Esophagus squamous epithelium (tissue), 5 donors: ENCODE measurements at regions not wholly inside any gene's neighbourhood (a gene's known extent, or its start where the extent isn't known, plus 50 kb on each side); places are given as distances from the start of the nearest gene placed in this dataset.

Experiments
- DNase-seq: peaks from one replicate; lab custom pipeline; 2025; lab: John Stamatoyannopoulos, UW
- H3K27ac ChIP-seq, 4 donors: fragments of 200-600 bp; sonication (generic); one replicate each; pipeline ENCODE4 v1.5.1; 2016 to 2019; ENCODE audit warnings: mild to moderate bottlenecking in 1 of 4
- H3K27me3 ChIP-seq, 4 donors: fragments of 200-600 bp; sonication (generic); 1 replicate in 3 of 4; 2 replicates in 1 of 4; pipeline versions ENCODE4 v1.5.1 to v1.6.0; 2017 to 2021; ENCODE audit warnings: antibody characterized with exemption in 1 of 4
- H3K36me3 ChIP-seq, 3 donors: fragments of 200-600 bp; sonication (generic); one replicate each; pipeline ENCODE4 v1.5.1; 2016 to 2019
- H3K4me1 ChIP-seq, 3 donors: fragments of 200-600 bp; sonication (generic); one replicate each; pipeline ENCODE4 v1.5.1; 2017 to 2019
- H3K4me3 ChIP-seq, 4 donors: fragments of 200-600 bp; sonication (generic); 1 replicate in 3 of 4; 2 replicates in 1 of 4; pipeline ENCODE4 v1.5.1; 2016 to 2019; ENCODE audit warnings: mild to moderate bottlenecking in 2 of 4, moderate library complexity in 1 of 4
- H3K9me3 ChIP-seq, 3 donors: fragments of 200-600 bp; sonication (generic); one replicate each; pipeline ENCODE4 v1.5.1; 2016 to 2019
- POLR2A ChIP-seq, 4 donors: fragments of 450-650 bp; IDR thresholded peaks; one replicate each; pipeline ENCODE4 v1.6.1; 2017; ENCODE audit warnings: antibody characterized with exemption in 4 of 4, mild to moderate bottlenecking in 4 of 4, moderate library complexity in 3 of 4
- WGBS, 2 donors: methylation state at CpG; one replicate each; pipeline ENCODE4 v1.1.5; 2018; 5-methylcytosine and 5-hydroxymethylcytosine counted together
- intact Hi-C: fragments of 100-400 bp; cut with DNase I; formaldehyde crosslinking; loops from one replicate; pipeline ENCODE4 v1.15.0; 2022
- TF ChIP-seq, protein P1 (sequence below), 6 experiments: fragments of 450-650 bp in 4 of 6; fragments of 200-600 bp in 2 of 6; sonication (generic) in 2 of 6; IDR thresholded peaks; one replicate each; pipeline ENCODE4 v1.5.1; 2016 to 2019; ENCODE audit warnings: antibody characterized with exemption in 6 of 6, mild to moderate bottlenecking in 4 of 6, moderate library complexity in 4 of 6
- donor health status: DM: yes; HTN: yes; CAD: no.

DNA sequence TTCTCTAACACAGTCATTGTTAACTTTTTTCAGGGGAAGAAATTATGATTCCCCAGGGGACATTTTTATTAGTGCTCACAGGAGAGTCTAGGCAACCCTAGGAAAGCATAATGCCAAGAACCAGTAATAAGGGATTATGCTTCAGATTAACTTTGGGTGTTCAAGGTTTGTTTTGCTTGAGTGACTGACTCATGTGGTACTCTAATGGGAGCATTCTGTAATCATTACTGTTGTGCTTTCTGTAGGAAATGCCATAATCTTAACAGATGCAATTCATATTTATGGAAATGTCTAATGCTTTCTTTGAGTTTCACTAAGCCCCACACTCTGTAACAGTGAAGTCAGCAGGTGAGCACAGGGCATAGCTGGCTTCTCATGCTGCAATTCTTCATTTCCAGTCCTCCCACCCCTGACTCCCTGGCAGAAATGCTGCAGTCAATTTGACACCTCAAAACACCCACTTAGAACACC is 263.4 kb upstream of the MAN1A1 start:
- Histone ChIP-seq H3K4me1 (no peaks in the 10 kb centered on the region), H3K9me3 (no peaks in the 10 kb centered on the region), H3K27me3 (no peaks in the 10 kb centered on the region), H3K27ac (no peak overlapping the region), H3K4me3 (no peak overlapping the region), H3K36me3 (no peaks in the 10 kb centered on the region)
- DNase-seq: no peak
- intact Hi-C loops: no loop called here
- TF ChIP-seq POLR2A (IDR thresholded peaks at IDR 0.05): no peak
- TF ChIP-seq, protein P1, sequence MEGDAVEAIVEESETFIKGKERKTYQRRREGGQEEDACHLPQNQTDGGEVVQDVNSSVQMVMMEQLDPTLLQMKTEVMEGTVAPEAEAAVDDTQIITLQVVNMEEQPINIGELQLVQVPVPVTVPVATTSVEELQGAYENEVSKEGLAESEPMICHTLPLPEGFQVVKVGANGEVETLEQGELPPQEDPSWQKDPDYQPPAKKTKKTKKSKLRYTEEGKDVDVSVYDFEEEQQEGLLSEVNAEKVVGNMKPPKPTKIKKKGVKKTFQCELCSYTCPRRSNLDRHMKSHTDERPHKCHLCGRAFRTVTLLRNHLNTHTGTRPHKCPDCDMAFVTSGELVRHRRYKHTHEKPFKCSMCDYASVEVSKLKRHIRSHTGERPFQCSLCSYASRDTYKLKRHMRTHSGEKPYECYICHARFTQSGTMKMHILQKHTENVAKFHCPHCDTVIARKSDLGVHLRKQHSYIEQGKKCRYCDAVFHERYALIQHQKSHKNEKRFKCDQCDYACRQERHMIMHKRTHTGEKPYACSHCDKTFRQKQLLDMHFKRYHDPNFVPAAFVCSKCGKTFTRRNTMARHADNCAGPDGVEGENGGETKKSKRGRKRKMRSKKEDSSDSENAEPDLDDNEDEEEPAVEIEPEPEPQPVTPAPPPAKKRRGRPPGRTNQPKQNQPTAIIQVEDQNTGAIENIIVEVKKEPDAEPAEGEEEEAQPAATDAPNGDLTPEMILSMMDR (IDR thresholded peaks at IDR 0.05): no peak

DNA sequence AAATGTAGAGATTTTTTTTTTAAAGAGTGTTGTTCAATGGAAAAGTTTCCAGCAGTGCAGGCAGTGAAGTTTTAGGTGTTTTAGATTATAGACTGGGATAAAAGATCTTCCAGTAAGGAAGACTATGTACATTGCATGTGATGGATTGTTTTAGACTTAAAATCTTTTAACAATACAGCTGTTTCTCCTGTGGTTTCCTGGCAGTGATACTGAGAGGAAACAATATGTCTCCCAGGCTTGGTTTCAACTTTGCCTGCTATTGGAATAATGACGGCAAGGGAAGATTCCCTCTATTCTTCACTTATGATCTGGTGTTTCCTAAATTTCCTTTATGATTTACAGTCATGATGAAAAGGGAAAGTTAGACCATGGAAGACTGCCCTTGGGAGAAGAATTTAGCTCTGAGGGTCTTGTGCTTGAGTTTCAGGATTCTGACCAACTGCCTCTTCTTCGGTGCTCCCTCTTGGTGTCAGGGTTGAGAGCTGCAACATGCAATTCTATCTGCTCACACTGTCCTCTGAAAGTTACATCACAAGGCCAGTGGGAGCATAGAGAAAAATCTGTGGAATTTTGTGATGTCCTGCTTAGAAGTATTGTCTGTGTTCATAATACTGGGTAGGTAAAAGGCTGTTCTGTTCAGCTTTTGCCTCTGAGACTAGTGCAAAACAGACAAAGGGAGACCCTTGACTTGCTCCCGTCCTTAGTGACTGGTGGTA is 262.8 kb upstream of the MAN1A1 start:
- H3K4me1 ChIP-seq: no peaks in the 10 kb centered on the region
- no peak for TF ChIP-seq POLR2A (IDR thresholded peaks at IDR 0.05)
- no peak for DNase-seq
- WGBS, 2 donors: 62 to 63% methylated on average over 3 of the region's 3 CpGs
- no peak overlapping the region for H3K4me3 ChIP-seq
- no peak overlapping the region for H3K27ac ChIP-seq
- intact Hi-C loops: no loop called here
- no peaks in the 10 kb centered on the region for H3K36me3 ChIP-seq
- no peaks in the 10 kb centered on the region for H3K27me3 ChIP-seq
- no peaks in the 10 kb centered on the region for H3K9me3 ChIP-seq

DNA sequence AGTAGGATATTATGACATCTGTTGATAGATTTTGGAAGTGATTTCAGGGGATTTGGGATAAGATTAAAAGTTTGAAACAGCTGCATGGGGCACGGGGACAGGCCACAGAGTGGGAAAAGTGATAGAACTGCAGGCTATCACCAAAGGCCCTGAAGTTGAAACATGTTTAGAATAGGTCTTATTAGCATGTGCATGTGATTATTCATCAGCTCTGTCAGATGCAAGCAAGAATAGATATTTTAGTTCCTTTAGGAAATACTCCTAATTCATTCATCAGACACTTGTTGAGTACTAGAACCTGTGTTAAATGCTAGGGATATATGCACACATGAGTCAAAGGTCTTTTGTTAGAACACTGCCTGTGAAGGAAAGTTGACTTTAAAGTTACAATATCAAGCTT is 261.2 kb upstream of the MAN1A1 start:
- 68 to 76% methylated on average over 1 of the region's 1 CpG for WGBS, 2 donors
- Histone ChIP-seq H3K27me3 (no peaks in the 10 kb centered on the region), H3K36me3 (no peaks in the 10 kb centered on the region), H3K4me1 (no peaks in the 10 kb centered on the region), H3K9me3 (no peaks in the 10 kb centered on the region), H3K4me3 (no peak overlapping the region), H3K27ac (no peak overlapping the region)
- no peak for TF ChIP-seq POLR2A (IDR thresholded peaks at IDR 0.05)
- TF ChIP-seq, protein P1 (IDR thresholded peaks at IDR 0.05): no peak
- DNase-seq: no peak
- intact Hi-C loops: no loop called here

DNA sequence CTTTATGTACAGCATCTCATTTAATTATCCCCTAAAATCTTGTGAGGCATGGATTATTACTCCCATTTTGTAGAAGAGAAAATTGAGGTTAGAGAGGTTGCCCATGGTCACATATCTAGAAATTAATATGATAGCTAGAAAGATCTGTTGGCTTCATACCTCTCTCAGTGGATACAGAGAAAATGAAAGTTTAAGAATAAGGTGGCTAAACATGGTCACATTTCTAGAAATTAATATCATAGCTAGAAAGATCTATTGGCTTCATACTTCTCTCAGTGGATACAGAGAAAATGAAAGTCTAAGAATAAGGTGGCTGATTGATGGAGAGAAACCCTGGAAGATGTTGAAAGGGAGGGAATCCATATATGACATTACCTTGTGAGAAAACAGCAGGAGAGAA is 260.7 kb upstream of the MAN1A1 start:
- no peak for DNase-seq
- no peaks in the 10 kb centered on the region for H3K9me3 ChIP-seq
- H3K4me1 ChIP-seq: no peaks in the 10 kb centered on the region
- H3K27me3 ChIP-seq: no peaks in the 10 kb centered on the region
- no peak overlapping the region for H3K4me3 ChIP-seq
- TF ChIP-seq, protein P1 (IDR thresholded peaks at IDR 0.05): no peak
- no peak for TF ChIP-seq POLR2A (IDR thresholded peaks at IDR 0.05)
- no peaks in the 10 kb centered on the region for H3K36me3 ChIP-seq
- intact Hi-C loops: no loop called here
- no peak overlapping the region for H3K27ac ChIP-seq

DNA sequence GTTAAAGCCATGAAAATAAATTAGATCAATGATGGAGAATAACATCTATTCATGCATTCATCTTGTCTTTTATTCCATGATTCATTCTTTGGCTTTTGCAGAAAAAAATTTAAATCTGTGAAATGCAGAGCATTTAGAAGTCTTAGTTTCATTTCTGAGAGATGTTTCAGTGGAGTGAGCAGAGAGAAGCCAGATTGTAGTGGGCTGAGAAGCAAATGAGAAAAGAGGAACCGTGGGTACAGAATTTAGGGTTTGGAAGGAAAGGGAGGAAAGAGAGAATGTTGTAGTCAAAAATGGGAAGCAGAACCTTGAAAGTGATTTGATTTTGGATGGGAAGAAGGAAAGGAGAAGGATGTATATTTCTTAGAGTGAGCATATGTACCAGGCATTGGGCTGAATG is 260.3 kb upstream of the MAN1A1 start:
- Histone ChIP-seq H3K9me3 (no peaks in the 10 kb centered on the region), H3K4me3 (no peak overlapping the region), H3K27me3 (no peaks in the 10 kb centered on the region), H3K36me3 (no peaks in the 10 kb centered on the region), H3K27ac (no peak overlapping the region), H3K4me1 (no peaks in the 10 kb centered on the region)
- TF ChIP-seq, protein P1 (IDR thresholded peaks at IDR 0.05): no peak
- no peak for TF ChIP-seq POLR2A (IDR thresholded peaks at IDR 0.05)
- WGBS, 2 donors: 50 to 62% methylated on average over 1 of the region's 1 CpG
- intact Hi-C loops: no loop called here
- DNase-seq: no peak
